Stimulated activated CD4-positive, alpha-beta T cell treated with anti-CD3 and anti-CD28 coated beads, Interleukin-4, amount 100 ng/mL, for 48 hours (primary cell): ENCODE measurements at regions not wholly inside any gene's neighbourhood (a gene's known extent, or its start where the extent isn't known, plus 50 kb on each side); places are given as distances from the start of the nearest gene placed in this dataset.
"Not testable (repeated sequence)": the region's sequence is repeated elsewhere in the genome, so short reads cannot be mapped to it uniquely, and the experiment has no call there.

Experiments
- DNase-seq, 2 donors: peaks; one replicate each; pipeline ENCODE4 v3.0.0-alpha.2; 2020; ENCODE audit warnings: low read depth in 2 of 2

GRCh38 chr18:25561918-25562317 is 210.0 kb upstream of the ZNF521 start:
- no peak for DNase-seq

DNA sequence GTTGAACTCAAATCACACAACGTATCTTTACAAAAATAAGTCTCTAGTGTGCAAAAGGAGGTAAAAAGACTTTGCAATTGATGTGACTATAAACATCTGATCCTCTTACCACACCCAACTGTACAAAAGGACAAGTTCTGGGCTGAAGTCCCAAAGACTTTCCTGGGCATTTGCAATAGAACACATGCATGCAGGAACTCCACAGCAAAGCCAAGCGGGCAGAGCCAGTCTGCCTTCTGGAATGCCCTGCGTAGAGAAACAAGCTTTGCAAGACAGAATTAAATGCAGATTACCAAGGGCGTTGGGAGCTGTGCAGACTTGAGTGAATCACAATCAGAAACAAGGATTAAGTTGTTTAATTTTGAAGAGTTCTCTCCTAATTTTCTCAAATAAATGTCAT is 208.4 kb upstream of the ZNF521 start:
- DNase-seq: no peak

GRCh38 chr18:25557011-25557410 is 205.0 kb upstream of the ZNF521 start:
- no peak for DNase-seq

DNA sequence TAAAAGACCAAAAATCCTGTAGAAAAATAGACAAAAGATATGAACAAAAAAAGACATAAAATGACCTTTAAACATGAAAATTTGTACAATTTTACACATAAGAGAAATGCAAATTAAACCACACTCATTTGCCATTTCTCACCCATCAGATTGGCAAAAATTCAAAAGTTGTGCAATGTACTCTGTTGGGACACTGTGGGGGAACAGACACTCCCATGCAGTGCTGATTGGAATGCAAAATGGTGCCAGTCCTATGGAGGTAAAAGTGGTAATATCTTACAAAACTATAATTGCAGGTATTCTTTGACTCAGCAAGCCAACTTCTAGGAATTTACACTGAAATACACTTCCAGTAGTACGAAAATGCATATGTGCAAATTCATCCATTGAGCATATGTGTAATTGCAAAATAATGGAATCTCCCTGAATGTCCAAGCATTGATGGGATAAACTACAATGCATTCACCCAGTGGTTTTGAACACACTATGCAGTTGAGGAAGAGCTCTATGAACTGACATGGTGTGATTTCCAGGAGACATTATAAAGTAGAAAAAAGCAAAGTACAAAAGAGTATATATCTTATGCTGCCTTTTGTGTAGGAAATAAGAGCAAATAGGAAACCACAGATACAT is 201.8 kb upstream of the ZNF521 start:
- no peak for DNase-seq

DNA sequence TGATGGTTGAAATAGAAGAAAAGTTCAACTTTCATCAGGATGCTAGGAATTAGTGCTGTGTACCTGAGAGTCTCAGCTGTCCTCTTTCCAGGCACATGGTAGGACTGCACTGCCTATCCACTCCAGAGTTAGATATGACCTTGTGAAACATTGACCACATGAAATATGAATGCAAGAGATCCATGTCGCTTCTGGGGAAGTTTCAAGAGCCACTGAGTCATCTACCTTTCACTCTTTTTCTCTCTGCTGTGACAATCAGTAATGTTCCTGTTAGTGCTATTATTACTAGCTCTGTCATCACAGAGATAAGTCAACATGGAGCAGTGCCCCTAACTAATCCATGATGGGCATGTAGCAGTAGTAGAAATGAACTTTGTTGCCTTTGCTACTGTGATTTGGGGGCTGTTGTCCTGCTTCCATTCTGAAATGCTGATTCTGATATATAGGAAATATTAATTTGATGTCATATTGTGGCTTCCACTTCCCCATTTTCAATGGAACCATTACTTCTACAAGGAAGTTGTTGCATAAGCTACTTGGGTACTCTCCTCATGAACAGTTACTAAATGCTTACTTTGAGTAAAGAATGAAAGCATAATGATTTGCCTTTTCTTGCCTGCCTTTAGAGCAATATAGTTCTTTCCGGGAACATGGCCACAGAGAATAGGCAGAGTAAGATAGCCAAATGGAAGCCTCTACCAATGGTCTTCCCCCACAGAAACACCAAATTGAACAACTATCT is 192.8 kb upstream of the ZNF521 start:
- no peak for DNase-seq

DNA sequence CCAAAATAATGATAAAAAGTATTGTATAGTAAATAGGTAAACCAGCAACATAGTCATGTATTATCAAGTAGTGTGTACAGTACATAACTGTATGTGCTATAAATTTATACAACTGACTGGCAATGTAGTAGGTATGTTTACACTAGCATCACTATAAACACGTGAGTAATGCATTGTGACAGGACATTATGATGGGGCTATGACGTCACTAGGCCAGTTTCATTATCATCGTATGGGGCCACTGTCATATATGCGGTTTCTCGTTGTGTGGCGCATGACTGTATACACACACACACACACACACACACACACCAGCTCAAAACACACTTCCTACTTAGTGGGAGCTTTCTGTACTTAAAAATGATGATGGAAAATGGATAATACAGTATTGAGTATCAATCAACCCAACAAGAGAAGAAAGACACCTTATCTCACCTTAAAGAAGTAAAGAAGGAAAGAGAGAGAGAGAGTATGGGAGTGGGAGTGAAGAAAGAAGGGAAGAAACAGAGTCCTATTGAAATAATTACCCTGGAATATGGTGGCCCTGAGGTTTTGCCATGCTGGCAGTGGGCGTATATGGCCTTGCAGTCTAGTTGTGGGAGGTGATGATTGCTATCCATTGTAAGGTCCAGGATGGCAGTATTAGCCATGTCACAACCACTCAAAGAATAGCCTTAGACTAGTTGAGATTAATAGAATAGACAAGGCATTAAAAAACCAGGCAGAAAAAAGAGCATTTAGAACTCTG is 186.4 kb upstream of the ZNF521 start:
- DNase-seq: no peak

- DNase-seq: no peak
These were observed 183.5 kb upstream of the ZNF521 start for GRCh38 chr18:25535495-25535894.

- DNase-seq: no peak
These were observed 182.4 kb upstream of the ZNF521 start for GRCh38 chr18:25534401-25534800.

DNA sequence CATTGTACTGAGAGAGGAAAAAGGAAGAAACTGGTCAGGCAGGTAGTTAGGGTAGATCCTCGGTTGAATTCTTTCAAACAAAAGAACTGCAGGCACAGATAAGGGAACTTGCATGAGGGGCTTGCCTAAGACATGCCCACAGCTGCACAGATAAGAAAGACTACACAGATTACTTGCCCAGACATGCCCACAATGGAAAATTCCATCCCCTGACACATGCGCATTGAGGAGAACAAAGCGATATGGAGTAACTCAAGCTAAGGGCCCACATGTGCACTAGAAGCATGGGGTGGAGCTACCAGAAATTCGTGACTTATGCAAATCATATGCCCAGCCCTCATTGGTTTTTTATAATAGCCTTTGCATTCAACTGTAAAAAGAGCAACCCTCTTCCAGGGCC is 181.3 kb upstream of the ZNF521 start:
- no peak for DNase-seq

DNA sequence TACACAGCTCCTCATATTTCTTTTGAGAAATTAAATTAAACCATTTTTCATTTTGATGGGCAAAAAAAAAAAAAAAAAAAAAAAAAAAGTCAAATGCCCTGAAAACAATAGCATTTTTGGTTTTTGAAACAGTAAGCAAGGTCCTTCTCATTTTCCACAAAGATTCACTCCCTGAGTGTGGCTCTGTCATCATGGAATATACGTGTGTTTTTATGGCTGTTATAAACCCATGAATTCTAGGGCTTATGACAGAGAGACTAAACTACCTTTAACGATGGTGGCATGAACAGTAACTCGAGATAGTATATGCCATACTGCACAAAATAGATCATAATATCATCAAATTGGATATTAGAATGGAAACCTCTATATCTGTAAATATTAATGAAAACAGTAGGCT is 179.2 kb upstream of the ZNF521 start:
- DNase-seq: no peak

- not testable (repeated sequence) for DNase-seq
These were observed 173.8 kb upstream of the ZNF521 start for GRCh38 chr18:25525789-25526188.

DNA sequence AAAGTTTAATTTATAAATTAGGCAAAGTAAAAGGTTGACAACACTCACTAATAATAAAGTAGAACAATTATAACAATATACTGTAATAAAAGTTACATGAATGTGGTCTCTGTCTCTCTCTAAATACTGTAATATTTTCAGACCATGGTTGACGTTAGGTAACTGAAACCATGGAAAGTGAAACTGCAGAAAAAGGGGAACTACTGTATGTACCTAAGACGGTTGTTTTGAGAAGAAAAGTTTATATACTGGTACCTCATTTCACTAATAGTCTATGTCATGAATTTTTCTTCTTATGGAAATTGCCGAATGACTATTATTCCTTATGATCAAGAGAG is 166.7 kb upstream of the ZNF521 start:
- DNase-seq: no peak

GRCh38 chr18:25517881-25518715 is 166.1 kb upstream of the ZNF521 start:
- DNase-seq: no peak

- DNase-seq: no peak
These were observed 165.0 kb upstream of the ZNF521 start for GRCh38 chr18:25516747-25517498.

- DNase-seq: no peak
These were observed 164.2 kb upstream of the ZNF521 start for GRCh38 chr18:25516121-25516520.

GRCh38 chr18:25510096-25510495 is 158.1 kb upstream of the ZNF521 start:
- no peak for DNase-seq

DNA sequence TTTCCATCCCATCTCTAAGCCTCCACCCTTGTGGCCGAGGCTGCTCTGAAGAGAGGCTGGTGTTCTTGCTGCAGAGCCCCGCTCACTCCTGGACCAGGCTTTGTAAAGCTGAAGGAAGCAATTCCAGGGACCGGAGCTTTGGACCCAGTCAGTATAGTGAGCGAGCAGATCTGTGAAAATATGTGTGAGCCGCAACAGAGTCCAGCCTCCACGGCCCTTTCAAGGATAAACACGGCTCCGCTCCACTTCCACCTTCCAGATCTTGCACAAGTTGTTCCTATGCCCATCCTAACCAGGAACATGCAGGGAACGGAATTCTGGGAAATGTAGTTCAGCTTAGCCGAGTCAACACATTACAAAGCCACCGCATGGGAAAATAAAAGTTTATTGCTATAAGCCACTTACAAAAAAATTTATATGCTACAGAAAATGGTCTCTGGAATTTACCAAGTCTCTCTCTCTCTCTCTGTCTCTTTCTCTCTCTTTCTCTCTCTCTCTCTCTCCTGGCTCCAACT is 151.7 kb upstream of the ZNF521 start:
- no peak for DNase-seq

GRCh38 chr18:25497151-25497794 is 145.3 kb upstream of the ZNF521 start:
- no peak for DNase-seq

DNA sequence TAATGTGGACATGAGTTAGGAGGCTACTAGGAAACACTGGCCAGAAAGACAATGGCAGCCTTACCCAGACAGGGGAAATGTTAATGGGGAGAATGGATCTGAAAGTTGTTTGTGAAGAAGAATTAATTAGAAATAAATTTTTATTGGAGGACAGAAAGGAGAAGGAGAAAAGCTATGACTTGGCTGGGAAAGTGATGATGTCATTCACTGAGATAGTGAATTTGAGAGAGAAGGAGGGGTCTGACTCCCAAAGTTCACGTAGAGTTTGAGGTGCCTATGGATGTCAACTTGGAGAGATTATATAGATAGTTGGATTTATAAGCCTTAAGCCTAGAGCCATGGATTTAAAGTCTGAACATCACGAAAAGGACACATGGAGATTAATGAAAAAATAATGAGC is 144.6 kb upstream of the ZNF521 start:
- no peak for DNase-seq

- no peak for DNase-seq
These were observed 143.6 kb upstream of the ZNF521 start for GRCh38 chr18:25495606-25496005.

DNA sequence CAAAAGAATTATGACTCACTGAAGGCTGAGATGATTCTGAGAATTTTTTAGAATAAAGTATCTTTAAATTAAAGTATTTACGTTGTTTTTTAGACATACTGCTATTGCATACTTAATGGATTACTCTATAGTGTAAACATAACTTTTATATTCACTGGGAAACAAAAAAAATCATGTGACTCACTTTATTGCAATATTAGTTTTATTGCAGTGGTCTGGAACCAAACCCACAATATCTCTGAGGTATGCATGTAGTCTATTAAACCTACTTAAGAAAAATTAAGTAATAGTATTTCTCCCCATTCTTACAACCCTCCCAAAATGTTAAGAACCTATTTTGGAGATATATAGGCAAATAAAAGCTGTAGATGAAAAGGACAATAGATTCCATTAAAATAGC is 142.9 kb upstream of the ZNF521 start:
- DNase-seq: no peak
